ENCODE measurements at regions not wholly inside any gene's neighbourhood (a gene's known extent, or its start where the extent isn't known, plus 50 kb on each side); places are given as distances from the start of the nearest gene placed in this dataset.
A peak's percentile ranks its signal among the peaks of the same experiment; 100 is the strongest.

DNA sequence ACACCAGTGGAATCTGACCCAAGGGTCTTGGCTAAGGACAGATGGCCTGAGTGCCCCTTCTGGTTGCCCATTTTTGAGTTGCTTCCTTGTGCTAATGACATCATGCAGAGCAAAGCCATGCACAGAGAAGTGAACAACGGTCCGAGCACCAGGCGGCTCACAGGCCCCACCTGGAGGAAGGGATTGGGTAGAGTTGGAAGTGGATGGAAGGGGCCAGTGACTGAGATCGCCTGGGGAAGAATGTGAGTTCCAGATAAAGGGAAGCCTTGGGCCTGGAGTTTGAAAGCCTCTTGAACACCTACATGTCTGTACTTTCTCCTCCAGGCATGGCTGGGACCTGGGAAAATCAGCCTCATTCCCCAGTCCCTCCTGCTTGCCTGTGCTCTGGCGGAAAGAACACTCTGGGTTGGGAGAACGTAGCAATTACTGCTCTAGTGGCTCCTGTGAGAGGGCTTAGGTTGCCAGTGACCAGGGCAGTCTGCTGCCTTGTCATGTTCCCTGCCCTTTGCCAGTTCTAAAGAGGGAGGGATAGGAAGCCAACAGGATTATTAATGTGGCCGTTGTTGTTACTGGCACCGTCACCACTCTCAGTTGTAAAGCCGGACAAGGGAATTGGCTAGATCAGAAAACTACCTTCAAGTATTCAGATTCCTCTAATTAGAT, 62.5 kb upstream of the PTPN3 start:
- TF ChIP-seq POU5F1 (IDR thresholded peaks at IDR 0.05; ENCODE audit: low read depth, low read length) (no peak), RFX5 (IDR thresholded peaks at IDR 0.05; ENCODE audit: borderline replicate concordance, low read depth, low read length) (no peak), HDAC2 (IDR thresholded peaks at IDR 0.05; ENCODE audit: borderline replicate concordance in 1 of 2, low read depth in 2 of 2, low read length in 2 of 2) (no peak)
- TF ChIP-seq, protein P1, sequence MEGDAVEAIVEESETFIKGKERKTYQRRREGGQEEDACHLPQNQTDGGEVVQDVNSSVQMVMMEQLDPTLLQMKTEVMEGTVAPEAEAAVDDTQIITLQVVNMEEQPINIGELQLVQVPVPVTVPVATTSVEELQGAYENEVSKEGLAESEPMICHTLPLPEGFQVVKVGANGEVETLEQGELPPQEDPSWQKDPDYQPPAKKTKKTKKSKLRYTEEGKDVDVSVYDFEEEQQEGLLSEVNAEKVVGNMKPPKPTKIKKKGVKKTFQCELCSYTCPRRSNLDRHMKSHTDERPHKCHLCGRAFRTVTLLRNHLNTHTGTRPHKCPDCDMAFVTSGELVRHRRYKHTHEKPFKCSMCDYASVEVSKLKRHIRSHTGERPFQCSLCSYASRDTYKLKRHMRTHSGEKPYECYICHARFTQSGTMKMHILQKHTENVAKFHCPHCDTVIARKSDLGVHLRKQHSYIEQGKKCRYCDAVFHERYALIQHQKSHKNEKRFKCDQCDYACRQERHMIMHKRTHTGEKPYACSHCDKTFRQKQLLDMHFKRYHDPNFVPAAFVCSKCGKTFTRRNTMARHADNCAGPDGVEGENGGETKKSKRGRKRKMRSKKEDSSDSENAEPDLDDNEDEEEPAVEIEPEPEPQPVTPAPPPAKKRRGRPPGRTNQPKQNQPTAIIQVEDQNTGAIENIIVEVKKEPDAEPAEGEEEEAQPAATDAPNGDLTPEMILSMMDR (IDR thresholded peaks at IDR 0.05; ENCODE audit: control extremely low read depth in 1 of 3, insufficient read depth in 1 of 3, low read depth in 1 of 3, low read length in 3 of 3) = peak; percentile 50 to 70 (median 68)
